Type B pancreatic cell (in vitro differentiated cells): ENCODE measurements at regions not wholly inside any gene's neighbourhood (a gene's known extent, or its start where the extent isn't known, plus 50 kb on each side); places are given as distances from the start of the nearest gene placed in this dataset.

Experiments used
- DNase-seq: peaks from one replicate; pipeline ENCODE4 v3.0.0; 2021; ENCODE audit warnings: mixed read lengths; ENCODE audit not compliant: unreplicated experiment; ENCODE audit errors: extremely low spot score
- H3K27ac Mint-ChIP-seq: 2 replicates; pipeline ENCODE4 v1.8.0; 2021; ENCODE audit warnings: mild to moderate bottlenecking, mixed read lengths
- H3K27me3 Mint-ChIP-seq: 2 replicates; pipeline ENCODE4 v1.8.0; 2021; ENCODE audit warnings: mixed read lengths
- H3K36me3 Mint-ChIP-seq: 2 replicates; pipeline ENCODE4 v1.8.0; 2021; ENCODE audit warnings: mixed read lengths
- H3K4me1 Mint-ChIP-seq: one replicate; pipeline ENCODE4 v1.8.0; 2021; ENCODE audit warnings: mixed read lengths; ENCODE audit not compliant: unreplicated experiment
- H3K4me3 Mint-ChIP-seq: 2 replicates; pipeline ENCODE4 v1.8.0; 2021; ENCODE audit warnings: mild to moderate bottlenecking, mixed read lengths
- H3K9me3 Mint-ChIP-seq: 2 replicates; pipeline ENCODE4 v1.8.0; 2021; ENCODE audit warnings: mixed read lengths
- CTCF ChIP-seq: fragments of 200-600 bp; sonication (generic); conservative IDR thresholded peaks from 2 replicates; pipeline ENCODE4 v1.5.0; 2021; ENCODE audit warnings: antibody characterized with exemption, mild to moderate bottlenecking

- H3K36me3 Mint-ChIP-seq, result no peaks in the 10 kb centered on the region
- H3K4me3 Mint-ChIP-seq, result no peak overlapping the region
- peaks cover 3% of the 10 kb centered on the region for H3K27me3 Mint-ChIP-seq
- no peak for TF ChIP-seq CTCF
- DNase-seq, result no peak
- H3K9me3 Mint-ChIP-seq, result peaks cover 4% of the 10 kb centered on the region
- H3K4me1 Mint-ChIP-seq, result peaks cover 8% of the 10 kb centered on the region
- no peak overlapping the region for H3K27ac Mint-ChIP-seq
These were observed 62.9 kb upstream of the HDGFL1 start for GRCh38 chr6:22506496-22506895.

DNA sequence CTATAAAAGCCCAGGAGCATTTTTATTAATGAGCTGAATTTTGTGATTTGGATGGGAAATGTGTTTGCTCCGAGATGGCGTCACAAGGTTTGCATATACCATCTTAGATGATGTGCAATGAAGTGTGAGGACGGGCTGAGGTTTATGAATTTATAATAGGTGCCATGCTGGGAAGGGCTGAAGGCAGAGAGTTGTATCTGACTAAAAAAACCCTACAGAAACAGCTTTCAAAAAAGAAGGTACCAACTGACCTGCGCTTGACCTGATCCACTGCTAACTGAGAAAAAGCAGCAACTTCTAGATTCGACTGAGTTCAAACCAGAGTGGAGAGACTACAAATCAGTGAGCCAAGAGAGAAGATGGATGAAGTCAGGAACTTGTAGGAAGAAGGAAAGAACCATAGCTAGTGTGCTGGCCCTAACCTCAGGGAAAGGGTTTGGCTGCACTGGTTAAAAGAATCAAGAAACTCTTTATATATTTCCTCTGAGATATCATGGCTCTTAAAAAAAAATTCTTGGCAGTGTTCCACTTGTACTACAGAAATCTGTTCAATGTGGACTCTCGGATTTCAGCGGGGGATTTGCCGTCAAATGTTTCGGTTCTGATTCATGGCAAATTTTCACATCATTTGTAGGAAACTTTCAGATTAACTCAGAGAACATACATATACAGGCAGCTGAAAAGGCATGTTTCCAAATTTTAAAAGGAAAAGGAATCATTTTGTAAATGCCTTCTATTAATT, 56.5 kb upstream of the HDGFL1 start:
- Mint-ChIP-seq H3K36me3 (no peaks in the 10 kb centered on the region), H3K27ac (no peak overlapping the region), H3K27me3 (no peaks in the 10 kb centered on the region), H3K9me3 (no peaks in the 10 kb centered on the region), H3K4me1 (peaks cover 23% of the 10 kb centered on the region), H3K4me3 (no peak overlapping the region)
- TF ChIP-seq CTCF, result no peak
- no peak for DNase-seq

DNA sequence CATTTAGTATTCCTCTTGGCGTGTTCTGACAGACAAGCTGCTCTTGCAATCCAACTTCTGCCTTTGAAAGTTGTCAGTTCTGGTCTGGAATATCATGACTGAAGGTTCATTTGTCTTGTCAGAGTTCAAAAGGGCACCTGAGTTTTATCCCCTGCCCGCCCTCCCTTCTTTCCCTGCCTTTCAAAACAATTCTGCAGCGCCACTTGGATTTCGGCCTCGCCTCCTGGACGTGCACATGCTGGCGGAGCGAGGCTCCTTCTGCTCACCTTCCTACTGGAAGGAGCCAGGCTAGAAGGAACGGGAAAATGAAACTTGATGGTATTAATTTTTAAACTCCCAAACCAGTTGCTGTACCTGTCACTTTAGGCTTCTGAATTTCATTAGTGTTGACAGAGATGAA, 55.7 kb upstream of the HDGFL1 start:
- H3K9me3 Mint-ChIP-seq, result no peaks in the 10 kb centered on the region
- DNase-seq, result no peak
- no peaks in the 10 kb centered on the region for H3K36me3 Mint-ChIP-seq
- no peaks in the 10 kb centered on the region for H3K27me3 Mint-ChIP-seq
- peaks cover 23% of the 10 kb centered on the region for H3K4me1 Mint-ChIP-seq
- peak overlapping the region; percentile 52 for H3K4me3 Mint-ChIP-seq
- no peak for TF ChIP-seq CTCF
- H3K27ac Mint-ChIP-seq, result no peak overlapping the region

- no peaks in the 10 kb centered on the region for H3K27me3 Mint-ChIP-seq
- TF ChIP-seq CTCF, result no peak
- no peak for DNase-seq
- no peak overlapping the region for H3K27ac Mint-ChIP-seq
- H3K4me3 Mint-ChIP-seq, result no peak overlapping the region
- no peaks in the 10 kb centered on the region for H3K4me1 Mint-ChIP-seq
- H3K36me3 Mint-ChIP-seq, result no peaks in the 10 kb centered on the region
- H3K9me3 Mint-ChIP-seq, result peaks cover 5% of the 10 kb centered on the region
These were observed 50.1 kb upstream of the HDGFL1 start for GRCh38 chr6:22519237-22519636.
